ENCODE measurements at regions not wholly inside any gene's neighbourhood (a gene's known extent, or its start where the extent isn't known, plus 50 kb on each side); places are given as distances from the start of the nearest gene placed in this dataset.

DNA sequence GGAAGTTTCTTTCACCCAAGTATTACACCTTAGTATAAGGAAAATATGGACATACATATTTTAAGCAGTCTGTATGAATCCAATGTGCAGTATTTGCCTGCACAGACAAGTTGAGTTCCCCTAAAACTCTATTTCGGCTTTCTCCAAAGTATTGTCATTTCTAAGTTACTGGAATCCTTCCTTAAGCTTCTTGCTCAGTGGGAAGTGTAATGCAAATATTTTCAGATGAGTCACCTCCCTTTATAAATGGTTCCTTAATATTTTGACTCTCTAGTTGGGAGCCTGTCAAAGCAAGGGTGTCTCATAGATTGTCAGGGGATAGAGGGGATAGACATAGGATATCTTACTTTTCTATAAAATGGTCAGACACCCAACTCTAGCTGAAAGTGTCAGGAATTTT, 178.6 kb downstream of the NAA11 start:
- intact Hi-C loops (cut with micrococcal nuclease): no loop called here
- Mint-ChIP-seq H3K4me3 (no peak overlapping the region), H3K4me1 (no peaks in the 10 kb centered on the region), H3K27ac (no peak overlapping the region), H3K9me3 (no peaks in the 10 kb centered on the region), H3K36me3 (ENCODE audit: low read depth) (no peaks in the 10 kb centered on the region), H3K27me3 (no peaks in the 10 kb centered on the region)
- TF ChIP-seq, protein P1, sequence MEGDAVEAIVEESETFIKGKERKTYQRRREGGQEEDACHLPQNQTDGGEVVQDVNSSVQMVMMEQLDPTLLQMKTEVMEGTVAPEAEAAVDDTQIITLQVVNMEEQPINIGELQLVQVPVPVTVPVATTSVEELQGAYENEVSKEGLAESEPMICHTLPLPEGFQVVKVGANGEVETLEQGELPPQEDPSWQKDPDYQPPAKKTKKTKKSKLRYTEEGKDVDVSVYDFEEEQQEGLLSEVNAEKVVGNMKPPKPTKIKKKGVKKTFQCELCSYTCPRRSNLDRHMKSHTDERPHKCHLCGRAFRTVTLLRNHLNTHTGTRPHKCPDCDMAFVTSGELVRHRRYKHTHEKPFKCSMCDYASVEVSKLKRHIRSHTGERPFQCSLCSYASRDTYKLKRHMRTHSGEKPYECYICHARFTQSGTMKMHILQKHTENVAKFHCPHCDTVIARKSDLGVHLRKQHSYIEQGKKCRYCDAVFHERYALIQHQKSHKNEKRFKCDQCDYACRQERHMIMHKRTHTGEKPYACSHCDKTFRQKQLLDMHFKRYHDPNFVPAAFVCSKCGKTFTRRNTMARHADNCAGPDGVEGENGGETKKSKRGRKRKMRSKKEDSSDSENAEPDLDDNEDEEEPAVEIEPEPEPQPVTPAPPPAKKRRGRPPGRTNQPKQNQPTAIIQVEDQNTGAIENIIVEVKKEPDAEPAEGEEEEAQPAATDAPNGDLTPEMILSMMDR (IDR thresholded peaks at IDR 0.05): no peak
- CTCF ChIA-PET: no interaction called here
- no peak for DNase-seq
- POLR2A ChIA-PET: no interaction called here
- no peak for ATAC-seq (ENCODE audit: low read depth)

DNA sequence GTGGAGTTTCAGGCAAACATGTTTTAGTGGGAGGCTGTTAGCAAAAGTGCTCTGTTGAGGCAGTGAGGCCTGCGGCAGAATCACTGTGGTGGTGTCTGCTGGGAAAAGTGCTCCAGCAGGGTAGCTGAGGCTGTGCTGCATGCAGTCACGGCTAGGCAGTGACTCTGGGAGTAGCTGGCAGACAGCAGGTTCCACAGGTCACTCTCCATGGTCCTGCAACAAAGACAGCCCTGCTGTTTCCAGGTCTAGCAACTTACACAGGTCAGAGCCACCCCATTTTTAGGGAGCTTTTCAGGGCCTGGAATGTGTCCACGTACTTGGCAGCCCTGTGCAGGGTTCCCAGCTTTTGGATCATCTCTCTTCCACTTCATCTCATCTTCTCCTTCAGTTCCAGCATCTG, 184.3 kb downstream of the NAA11 start:
- Mint-ChIP-seq H3K27me3 (peaks cover 1% of the 10 kb centered on the region), H3K27ac (no peak overlapping the region), H3K4me1 (no peaks in the 10 kb centered on the region), H3K36me3 (ENCODE audit: low read depth) (no peaks in the 10 kb centered on the region), H3K9me3 (peaks cover 3% of the 10 kb centered on the region), H3K4me3 (no peak overlapping the region)
- ATAC-seq (ENCODE audit: low read depth) (no peak), DNase-seq (no peak)
- ChIA-PET CTCF (no interaction called here), POLR2A (no interaction called here)
- intact Hi-C loops (cut with micrococcal nuclease): no loop called here
- TF ChIP-seq, protein P1 (IDR thresholded peaks at IDR 0.05): no peak

DNA sequence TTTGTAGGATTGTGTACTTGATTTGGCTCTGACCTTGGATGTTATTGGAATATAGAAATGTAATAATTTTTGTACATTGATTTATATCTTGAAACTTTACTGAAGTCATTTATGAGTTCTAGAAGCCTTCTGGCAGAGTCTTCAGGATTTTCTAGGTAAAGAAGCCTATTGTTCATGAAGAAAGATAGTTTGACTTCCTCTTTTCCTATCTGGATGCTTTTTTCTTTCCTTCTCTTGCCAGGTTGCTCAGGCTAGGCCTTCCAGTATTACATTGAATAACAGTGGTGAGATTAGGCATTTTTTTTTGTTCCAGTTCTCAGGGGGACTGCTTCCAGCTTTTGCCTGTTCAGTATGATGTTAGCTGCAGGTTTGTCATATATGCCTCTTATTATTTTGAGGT, 191.1 kb downstream of the NAA11 start:
- no peak overlapping the region for H3K27ac Mint-ChIP-seq
- ATAC-seq (ENCODE audit: low read depth) (no peak), DNase-seq (no peak)
- CTCF ChIA-PET: no interaction called here
- POLR2A ChIA-PET: no interaction called here
- TF ChIP-seq, protein P1 (IDR thresholded peaks at IDR 0.05): no peak
- H3K4me1 Mint-ChIP-seq: no peaks in the 10 kb centered on the region
- intact Hi-C loops (cut with micrococcal nuclease): no loop called here
- H3K36me3 Mint-ChIP-seq (ENCODE audit: low read depth): no peaks in the 10 kb centered on the region
- peaks cover 3% of the 10 kb centered on the region for H3K9me3 Mint-ChIP-seq
- peaks cover 1% of the 10 kb centered on the region for H3K27me3 Mint-ChIP-seq
- H3K4me3 Mint-ChIP-seq: no peak overlapping the region

DNA sequence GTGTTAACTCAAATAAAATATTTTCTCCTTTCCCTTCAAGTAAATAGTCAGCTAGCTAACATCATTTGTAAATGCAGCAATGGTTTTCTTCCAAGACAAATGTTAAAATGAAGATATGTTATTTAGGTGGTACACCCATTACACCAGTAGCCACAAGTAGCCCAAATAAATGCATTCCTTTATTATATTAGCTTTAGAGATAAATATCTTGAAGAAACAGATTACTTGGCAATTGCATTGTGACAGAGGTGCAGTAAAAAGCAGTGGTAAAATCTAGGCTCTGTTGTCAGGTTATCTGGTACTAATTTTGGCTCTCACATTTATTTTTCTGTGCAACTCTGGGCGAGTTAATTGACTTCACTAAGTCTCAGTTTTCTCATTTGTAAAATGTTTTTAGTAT, 193.0 kb downstream of the NAA11 start:
- H3K27ac Mint-ChIP-seq: no peak overlapping the region
- no peak for ATAC-seq (ENCODE audit: low read depth)

DNA sequence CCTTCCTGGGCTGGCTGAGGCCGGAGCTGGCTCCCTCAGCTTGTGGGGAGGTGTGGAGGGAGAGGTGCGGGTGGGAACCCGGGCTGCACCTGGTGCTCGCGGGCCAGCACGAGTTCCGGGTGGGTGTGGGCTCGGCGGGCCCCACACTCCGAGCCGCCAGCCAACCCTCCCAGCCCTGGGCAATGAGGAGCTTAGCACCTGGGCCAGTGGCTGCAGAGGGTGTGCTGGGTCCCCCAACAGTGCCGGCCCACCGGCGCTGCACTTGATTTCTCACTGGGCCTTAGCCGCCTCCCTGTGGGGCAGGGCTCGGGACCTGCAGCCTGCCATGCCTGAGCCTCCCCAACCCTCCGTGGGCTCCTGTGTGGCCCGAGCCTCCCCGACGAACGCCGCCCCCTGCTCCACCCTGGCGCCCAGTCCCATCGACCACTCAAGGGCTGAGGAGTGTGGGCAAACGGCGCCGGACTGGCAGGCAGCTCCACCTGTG, 182.7 kb upstream of the PAQR3 start:
- Mint-ChIP-seq H3K27me3 (no peaks in the 10 kb centered on the region), H3K36me3 (ENCODE audit: low read depth) (no peaks in the 10 kb centered on the region), H3K9me3 (peaks cover 46% of the 10 kb centered on the region), H3K27ac (no peak overlapping the region), H3K4me1 (no peaks in the 10 kb centered on the region), H3K4me3 (no peak overlapping the region)
- DNase-seq (no peak), ATAC-seq (ENCODE audit: low read depth) (no peak)
- POLR2A ChIA-PET: no interaction called here
- CTCF ChIA-PET: no interaction called here
- intact Hi-C loops (cut with micrococcal nuclease): no loop called here
- TF ChIP-seq, protein P1 (IDR thresholded peaks at IDR 0.05): no peak

More for the DNA sequence above, 193.0 kb downstream of the NAA11 start:
- H3K36me3 Mint-ChIP-seq (ENCODE audit: low read depth): no peaks in the 10 kb centered on the region
- intact Hi-C loops (cut with micrococcal nuclease): no loop called here
- no peak overlapping the region for H3K4me3 Mint-ChIP-seq
- H3K4me1 Mint-ChIP-seq: no peaks in the 10 kb centered on the region
- DNase-seq: no peak
- ChIA-PET CTCF (no interaction called here), POLR2A (no interaction called here)
- H3K27me3 Mint-ChIP-seq: peaks cover 1% of the 10 kb centered on the region
- TF ChIP-seq, protein P1 (IDR thresholded peaks at IDR 0.05): no peak
- peaks cover 3% of the 10 kb centered on the region for H3K9me3 Mint-ChIP-seq
